ENCODE measurements at regions not wholly inside any gene's neighbourhood (a gene's known extent, or its start where the extent isn't known, plus 50 kb on each side); places are given as distances from the start of the nearest gene placed in this dataset.

GRCh38 chr1:60126723-60127122 is 53.2 kb upstream of the C1orf87 start:
- DNase-seq (ENCODE audit: low read depth) = no peak

Data from CMK (cell line).